Left lung (tissue), 4 donors: ENCODE measurements at regions not wholly inside any gene's neighbourhood (a gene's known extent, or its start where the extent isn't known, plus 50 kb on each side); places are given as distances from the start of the nearest gene placed in this dataset.

Experiments
- ATAC-seq: fragments of 200-7000 bp; cut with Tn5 transposase; one replicate; pipeline ENCODE4 v1.9.1; 2020; ENCODE audit warnings: moderate library complexity
- DNase-seq, 4 donors: peaks; one replicate each; pipeline ENCODE4 v3.0.0-alpha.2; 2013 to 2020
- H3K27ac ChIP-seq, 2 donors: fragments of 200-600 bp; sonication (generic) in 1 of 2; one replicate each; pipeline versions ENCODE4 v1.5.0 to v1.8.0; 2020 to 2021
- H3K27me3 ChIP-seq, 2 donors: fragments of 200-600 bp; sonication (generic) in 1 of 2; one replicate each; pipeline versions ENCODE4 v1.5.0 to v1.8.0; 2020 to 2021
- H3K36me3 ChIP-seq, 2 donors: fragments of 200-600 bp; sonication (generic) in 1 of 2; one replicate each; pipeline versions ENCODE4 v1.5.0 to v1.8.0; 2020 to 2021
- H3K4me1 ChIP-seq, 2 donors: fragments of 200-600 bp; one replicate each; pipeline ENCODE4 v1.8.0; 2021
- H3K4me3 ChIP-seq, 2 donors: fragments of 200-600 bp; sonication (generic) in 1 of 2; one replicate each; pipeline versions ENCODE4 v1.5.0 to v1.8.0; 2020 to 2021; ENCODE audit warnings: mild to moderate bottlenecking in 1 of 2
- H3K9me3 ChIP-seq, 2 donors: fragments of 200-600 bp; sonication (generic) in 1 of 2; one replicate each; pipeline versions ENCODE4 v1.5.0 to v1.8.0; 2020 to 2021
- intact Hi-C, 2 donors: fragments of 100-400 bp; cut with DNase I; formaldehyde crosslinking; loops; one replicate each; pipeline versions ENCODE4 v1.11.2 to v1.14.2; 2022
- TF ChIP-seq, protein P1 (sequence below), 2 donors: fragments of 200-600 bp; sonication (generic) in 1 of 2; IDR thresholded peaks; one replicate each; pipeline versions ENCODE4 v1.5.0 to v1.8.0; 2021; ENCODE audit warnings: antibody characterized with exemption in 2 of 2
- donor health status: DM: no; HTN: yes; CAD: no.
- donor health status: DM: no; HTN: no; CAD: no.

DNA sequence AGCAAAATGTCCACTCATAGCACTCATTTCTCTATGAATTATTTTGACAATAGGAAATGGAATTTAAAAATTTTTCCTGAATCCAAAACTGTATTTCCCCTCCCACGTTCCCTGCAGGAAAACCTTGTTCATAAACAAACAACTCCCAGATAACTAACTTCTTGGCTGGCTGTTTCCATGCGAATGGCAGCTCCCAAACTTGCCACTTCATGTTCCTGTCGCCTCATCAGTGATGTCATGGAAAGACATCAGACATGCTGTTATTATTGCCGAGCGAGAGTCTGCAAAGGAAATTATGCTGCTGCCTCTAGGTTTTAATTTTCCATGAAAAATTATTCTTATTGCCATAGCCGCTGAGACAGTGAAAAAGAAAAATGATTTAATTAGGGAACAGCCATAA is 117.0 kb upstream of the RIOK3 start:
- no peaks in the 10 kb centered on the region for H3K36me3 ChIP-seq
- peak overlapping the region in 1 of 2 donors; percentile 53 for H3K27ac ChIP-seq
- no peak overlapping the region for H3K4me3 ChIP-seq
- no peaks in the 10 kb centered on the region for H3K27me3 ChIP-seq
- intact Hi-C loops, result no loop called here
- TF ChIP-seq, protein P1, sequence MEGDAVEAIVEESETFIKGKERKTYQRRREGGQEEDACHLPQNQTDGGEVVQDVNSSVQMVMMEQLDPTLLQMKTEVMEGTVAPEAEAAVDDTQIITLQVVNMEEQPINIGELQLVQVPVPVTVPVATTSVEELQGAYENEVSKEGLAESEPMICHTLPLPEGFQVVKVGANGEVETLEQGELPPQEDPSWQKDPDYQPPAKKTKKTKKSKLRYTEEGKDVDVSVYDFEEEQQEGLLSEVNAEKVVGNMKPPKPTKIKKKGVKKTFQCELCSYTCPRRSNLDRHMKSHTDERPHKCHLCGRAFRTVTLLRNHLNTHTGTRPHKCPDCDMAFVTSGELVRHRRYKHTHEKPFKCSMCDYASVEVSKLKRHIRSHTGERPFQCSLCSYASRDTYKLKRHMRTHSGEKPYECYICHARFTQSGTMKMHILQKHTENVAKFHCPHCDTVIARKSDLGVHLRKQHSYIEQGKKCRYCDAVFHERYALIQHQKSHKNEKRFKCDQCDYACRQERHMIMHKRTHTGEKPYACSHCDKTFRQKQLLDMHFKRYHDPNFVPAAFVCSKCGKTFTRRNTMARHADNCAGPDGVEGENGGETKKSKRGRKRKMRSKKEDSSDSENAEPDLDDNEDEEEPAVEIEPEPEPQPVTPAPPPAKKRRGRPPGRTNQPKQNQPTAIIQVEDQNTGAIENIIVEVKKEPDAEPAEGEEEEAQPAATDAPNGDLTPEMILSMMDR (IDR thresholded peaks at IDR 0.05), result no peak
- ATAC-seq, result peak; percentile 8
- H3K9me3 ChIP-seq, result no peaks in the 10 kb centered on the region
- peak in 2 of 4 donors; percentile 93 for DNase-seq
- no peaks in the 10 kb centered on the region for H3K4me1 ChIP-seq

DNA sequence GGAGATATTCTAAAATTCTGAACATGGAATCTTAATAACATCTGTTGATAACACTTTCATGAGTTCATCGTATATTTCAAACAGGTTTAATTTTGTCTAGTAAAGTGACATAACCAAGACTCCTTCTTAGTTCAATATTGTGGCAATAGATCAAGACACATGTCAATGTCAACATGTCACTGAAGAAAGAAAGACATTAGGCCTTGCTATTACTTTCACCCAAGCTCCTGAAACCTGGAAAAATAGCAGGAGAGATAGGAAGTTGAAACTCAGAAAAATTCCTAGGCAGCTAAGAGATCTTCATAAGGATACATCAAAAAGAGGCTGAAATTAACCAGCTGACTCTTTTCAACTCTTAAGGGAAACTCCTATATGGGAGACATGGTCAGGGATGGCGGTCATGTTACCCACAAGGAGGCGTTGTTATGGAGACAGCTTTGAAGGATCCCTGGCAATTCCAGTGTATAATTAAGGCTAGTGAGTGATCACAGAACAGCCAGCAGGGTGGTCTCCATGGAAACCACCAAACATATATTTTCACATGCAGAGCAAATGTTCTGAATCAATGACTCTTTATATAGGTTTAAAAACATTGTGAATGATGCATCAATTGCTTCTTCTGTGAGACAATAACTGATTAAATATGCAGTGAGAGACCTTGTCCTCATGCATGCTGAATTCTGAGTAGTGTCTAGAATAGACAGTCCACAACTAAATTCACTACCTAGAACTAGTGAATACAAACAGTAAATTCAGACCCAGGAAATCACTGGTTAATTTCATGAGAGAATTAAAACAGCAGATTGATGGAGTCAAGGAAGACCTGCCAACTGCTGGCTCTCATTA is 115.3 kb upstream of the RIOK3 start:
- TF ChIP-seq, protein P1 (IDR thresholded peaks at IDR 0.05), result no peak
- Histone ChIP-seq H3K4me1 (no peaks in the 10 kb centered on the region), H3K4me3 (no peak overlapping the region), H3K36me3 (no peaks in the 10 kb centered on the region), H3K27ac (peak overlapping the region in 1 of 2 donors; percentile 20), H3K27me3 (no peaks in the 10 kb centered on the region), H3K9me3 (no peaks in the 10 kb centered on the region)
- ATAC-seq, result peak; percentile 41
- intact Hi-C loops, result no loop called here
- DNase-seq, result peak in 2 of 4 donors; percentile 74 to 89

DNA sequence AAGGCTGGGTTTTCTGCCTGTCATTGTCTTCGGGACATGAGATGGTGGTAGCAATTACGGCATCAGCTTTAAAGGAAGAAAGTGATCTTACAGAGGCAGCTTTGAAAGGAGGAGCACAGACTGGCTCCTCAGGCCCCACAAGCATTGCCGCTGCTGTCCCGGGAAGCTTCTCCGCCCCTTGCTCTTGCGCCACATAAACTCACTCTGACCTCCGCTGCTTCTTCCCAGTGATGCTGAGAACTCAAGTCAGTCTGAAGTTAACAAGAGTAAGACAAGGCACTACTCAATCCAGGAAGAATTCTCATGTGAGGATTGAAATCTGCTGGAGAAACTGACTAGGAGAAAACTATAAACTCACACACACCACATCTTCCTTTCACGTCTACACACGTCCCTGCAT is 112.4 kb upstream of the RIOK3 start:
- no peak overlapping the region for H3K4me3 ChIP-seq
- intact Hi-C loops, result no loop called here
- peak overlapping the region in 1 of 2 donors; percentile 67 for H3K27ac ChIP-seq
- no peaks in the 10 kb centered on the region for H3K9me3 ChIP-seq
- no peaks in the 10 kb centered on the region for H3K36me3 ChIP-seq
- peak; percentile 63 for ATAC-seq
- DNase-seq, result peak in 2 of 4 donors; percentile 63 to 85
- TF ChIP-seq, protein P1 (IDR thresholded peaks at IDR 0.05), result no peak
- H3K27me3 ChIP-seq, result no peaks in the 10 kb centered on the region
- no peaks in the 10 kb centered on the region for H3K4me1 ChIP-seq

DNA sequence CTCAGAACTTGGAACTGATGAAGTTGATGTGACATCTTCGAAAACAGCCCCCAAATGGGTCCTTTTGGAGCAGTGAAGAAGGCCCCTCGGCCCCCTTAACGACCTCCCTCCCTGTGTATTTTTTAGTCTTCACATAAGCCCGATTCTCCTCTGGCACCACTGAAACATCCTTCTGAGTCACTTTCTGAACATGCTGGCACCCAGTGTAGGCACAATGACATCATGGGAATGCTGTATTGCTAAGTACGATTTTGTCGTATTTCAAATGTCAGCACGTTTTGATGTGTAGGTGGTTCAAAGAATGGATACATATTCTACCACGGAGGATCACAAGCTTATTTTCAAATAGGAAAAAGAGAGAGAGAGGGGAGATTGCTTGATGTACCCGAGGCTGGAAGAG is 111.7 kb upstream of the RIOK3 start:
- no peaks in the 10 kb centered on the region for H3K9me3 ChIP-seq
- ATAC-seq (no peak), DNase-seq (no peak)
- no peaks in the 10 kb centered on the region for H3K36me3 ChIP-seq
- intact Hi-C loops, result no loop called here
- no peaks in the 10 kb centered on the region for H3K27me3 ChIP-seq
- TF ChIP-seq, protein P1 (IDR thresholded peaks at IDR 0.05), result no peak
- H3K4me1 ChIP-seq, result no peaks in the 10 kb centered on the region
- H3K4me3 ChIP-seq, result no peak overlapping the region
- H3K27ac ChIP-seq, result peak overlapping the region in 1 of 2 donors; percentile 2

DNA sequence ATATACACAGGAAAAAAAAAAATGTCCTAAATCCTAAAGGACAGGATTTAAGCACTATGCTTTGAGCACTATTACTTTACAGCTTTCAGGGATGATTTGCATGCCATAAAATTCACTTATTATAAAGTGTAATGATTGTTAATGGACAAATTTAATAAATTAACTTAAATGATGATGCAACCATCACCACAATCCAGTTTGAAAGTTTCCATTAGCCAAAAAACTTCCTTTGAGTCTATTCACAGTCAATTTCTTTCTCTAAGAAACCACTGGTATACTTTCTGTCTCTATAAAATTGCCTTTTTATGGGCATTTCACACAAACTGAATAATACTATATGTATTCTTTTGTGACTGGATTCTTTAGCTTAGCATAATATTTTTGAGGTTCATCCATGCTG is 111.1 kb upstream of the RIOK3 start:
- Histone ChIP-seq H3K27me3 (no peaks in the 10 kb centered on the region), H3K27ac (no peak overlapping the region), H3K36me3 (no peaks in the 10 kb centered on the region), H3K4me1 (no peaks in the 10 kb centered on the region), H3K4me3 (no peak overlapping the region), H3K9me3 (no peaks in the 10 kb centered on the region)
- no peak for DNase-seq
- TF ChIP-seq, protein P1 (IDR thresholded peaks at IDR 0.05), result no peak
- ATAC-seq, result no peak
- intact Hi-C loops, result no loop called here
